OCI-LY7 (cell line): ENCODE measurements at regions not wholly inside any gene's neighbourhood (a gene's known extent, or its start where the extent isn't known, plus 50 kb on each side); places are given as distances from the start of the nearest gene placed in this dataset.

Source experiments
- BruUV-seq: library from RNA; stranded (reverse); fragments of 400-500 nt; replicated peaks from 2 replicates; lab custom pipeline; 2021; lab: Mats Ljungman, UMichigan
- CTCF ChIA-PET: fragments of 300-600 bp; sonication (Branson Sonifier 250); formaldehyde crosslinking; loops from one replicate; lab custom pipeline; 2022; ENCODE audit warnings: antibody characterized with exemption; ENCODE audit not compliant: unreplicated experiment; lab: Charles Lee
- POLR2A ChIA-PET: fragments of 300-600 bp; sonication (Branson Sonifier 250); formaldehyde crosslinking; loops from one replicate; lab custom pipeline; 2022; ENCODE audit warnings: antibody characterized with exemption; lab: Charles Lee
- DNase-seq: peaks from one replicate; pipeline ENCODE4 v3.0.0-alpha.2; 2015; ENCODE audit warnings: low spot score
- H2AFZ ChIP-seq: fragments of 200-600 bp; sonication (generic), shearing (Covaris generic); 2 replicates; pipeline ENCODE4 v1.6.1; 2014; ENCODE audit warnings: mild to moderate bottlenecking, antibody characterized with exemption, low read length, moderate library complexity
- H3K27ac ChIP-seq: fragments of 200-600 bp; sonication (generic); 2 replicates; pipeline ENCODE4 v1.5.1; 2014; ENCODE audit warnings: mixed run types, low read depth, mild to moderate bottlenecking, moderate library complexity, low read length, inconsistent platforms; ENCODE audit not compliant: poor library complexity, severe bottlenecking
- H3K36me3 ChIP-seq: fragments of 200-600 bp; sonication (generic); 2 replicates; pipeline ENCODE4 v1.6.1; 2014; ENCODE audit warnings: mild to moderate bottlenecking, antibody characterized with exemption, low read length, moderate library complexity, mixed read lengths; ENCODE audit not compliant: insufficient read depth
- H3K4me1 ChIP-seq: fragments of 200-600 bp; sonication (generic); 2 replicates; pipeline ENCODE4 v1.5.1; 2014; ENCODE audit warnings: mild to moderate bottlenecking, low read length; ENCODE audit not compliant: insufficient read depth, poor library complexity, severe bottlenecking
- H3K4me2 ChIP-seq: fragments of 200-600 bp; sonication (generic); 2 replicates; pipeline ENCODE4 v1.6.1; 2014; ENCODE audit warnings: mild to moderate bottlenecking, low read length
- H3K4me3 ChIP-seq: fragments of 200-600 bp; sonication (generic); 2 replicates; pipeline ENCODE4 v1.5.1; 2014; ENCODE audit warnings: mild to moderate bottlenecking, low read depth, low read length; ENCODE audit not compliant: poor library complexity, severe bottlenecking
- H3K79me2 ChIP-seq: fragments of 200-600 bp; sonication (generic); 2 replicates; pipeline ENCODE4 v1.6.1; 2016; ENCODE audit warnings: low read depth, mild to moderate bottlenecking, low read length, moderate library complexity, mixed read lengths; ENCODE audit not compliant: insufficient read depth
- H3K9me2 ChIP-seq: fragments of 200-600 bp; sonication (generic); 2 replicates; pipeline ENCODE4 v1.6.1; 2016; ENCODE audit warnings: mild to moderate bottlenecking, low read length, mixed read lengths; ENCODE audit not compliant: insufficient read depth
- H3K9me3 ChIP-seq: fragments of 200-600 bp; sonication (generic); 2 replicates; pipeline ENCODE4 v1.6.1; 2014; ENCODE audit warnings: mild to moderate bottlenecking, mixed run types, low read length, mixed read lengths
- H4K20me1 ChIP-seq: fragments of 200-600 bp; sonication (generic); 2 replicates; pipeline ENCODE4 v1.6.1; 2014; ENCODE audit warnings: mild to moderate bottlenecking, antibody characterized with exemption, low read length, moderate library complexity, mixed read lengths; ENCODE audit not compliant: insufficient read depth
- EZH2phosphoT487 ChIP-seq: fragments of 200-600 bp; sonication (generic); IDR thresholded peaks from 2 replicates; pipeline ENCODE4 v1.6.1; 2018; ENCODE audit warnings: low read depth, borderline replicate concordance, mild to moderate bottlenecking, mixed run types, antibody characterized with exemption, low read length, moderate library complexity, mixed read lengths
- intact Hi-C: fragments of 100-400 bp; cut with micrococcal nuclease; formaldehyde crosslinking; loops from one replicate; pipeline ENCODE4 v1.10.0; 2022; ENCODE audit not compliant: unreplicated experiment
- TF ChIP-seq, protein P1 (sequence below): fragments of 200-600 bp; sonication (generic); conservative IDR thresholded peaks from 2 replicates; pipeline ENCODE4 v1.5.1; 2014; ENCODE audit warnings: mild to moderate bottlenecking, antibody characterized with exemption, low read length, moderate library complexity, mixed read lengths

GRCh38 chr16:19938536-19938935 is 53.9 kb upstream of the GPRC5B start:
- ChIA-PET POLR2A (no interaction called here), CTCF (no interaction called here)
- Histone ChIP-seq H4K20me1 (no peaks in the 10 kb centered on the region), H3K9me2 (no peaks in the 10 kb centered on the region), H3K27ac (no peak overlapping the region), H3K4me2 (no peak overlapping the region), H3K4me3 (no peak overlapping the region), H3K4me1 (no peaks in the 10 kb centered on the region), H3K36me3 (no peaks in the 10 kb centered on the region), H3K79me2 (no peaks in the 10 kb centered on the region), H3K9me3 (no peaks in the 10 kb centered on the region), H2AFZ (no peak overlapping the region)
- intact Hi-C loops = no loop called here
- no peak for TF ChIP-seq EZH2phosphoT487
- TF ChIP-seq, protein P1, sequence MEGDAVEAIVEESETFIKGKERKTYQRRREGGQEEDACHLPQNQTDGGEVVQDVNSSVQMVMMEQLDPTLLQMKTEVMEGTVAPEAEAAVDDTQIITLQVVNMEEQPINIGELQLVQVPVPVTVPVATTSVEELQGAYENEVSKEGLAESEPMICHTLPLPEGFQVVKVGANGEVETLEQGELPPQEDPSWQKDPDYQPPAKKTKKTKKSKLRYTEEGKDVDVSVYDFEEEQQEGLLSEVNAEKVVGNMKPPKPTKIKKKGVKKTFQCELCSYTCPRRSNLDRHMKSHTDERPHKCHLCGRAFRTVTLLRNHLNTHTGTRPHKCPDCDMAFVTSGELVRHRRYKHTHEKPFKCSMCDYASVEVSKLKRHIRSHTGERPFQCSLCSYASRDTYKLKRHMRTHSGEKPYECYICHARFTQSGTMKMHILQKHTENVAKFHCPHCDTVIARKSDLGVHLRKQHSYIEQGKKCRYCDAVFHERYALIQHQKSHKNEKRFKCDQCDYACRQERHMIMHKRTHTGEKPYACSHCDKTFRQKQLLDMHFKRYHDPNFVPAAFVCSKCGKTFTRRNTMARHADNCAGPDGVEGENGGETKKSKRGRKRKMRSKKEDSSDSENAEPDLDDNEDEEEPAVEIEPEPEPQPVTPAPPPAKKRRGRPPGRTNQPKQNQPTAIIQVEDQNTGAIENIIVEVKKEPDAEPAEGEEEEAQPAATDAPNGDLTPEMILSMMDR = no peak
- BruUV-seq = no TSS peak
- no peak for DNase-seq

- ChIA-PET POLR2A (no interaction called here), CTCF (no interaction called here)
- H3K4me1 ChIP-seq = no peaks in the 10 kb centered on the region
- no peaks in the 10 kb centered on the region for H3K79me2 ChIP-seq
- intact Hi-C loops = no loop called here
- no peak for DNase-seq
- H3K4me3 ChIP-seq = no peak overlapping the region
- TF ChIP-seq, protein P1 = no peak
- TF ChIP-seq EZH2phosphoT487 = no peak
- H3K27ac ChIP-seq = no peak overlapping the region
- H2AFZ ChIP-seq = no peak overlapping the region
- no peaks in the 10 kb centered on the region for H3K9me2 ChIP-seq
- H4K20me1 ChIP-seq = no peaks in the 10 kb centered on the region
- BruUV-seq = no TSS peak
- no peak overlapping the region for H3K4me2 ChIP-seq
- no peaks in the 10 kb centered on the region for H3K36me3 ChIP-seq
- no peaks in the 10 kb centered on the region for H3K9me3 ChIP-seq
Observed at GRCh38 chr16:19936441-19936840, 51.8 kb upstream of the GPRC5B start.

DNA sequence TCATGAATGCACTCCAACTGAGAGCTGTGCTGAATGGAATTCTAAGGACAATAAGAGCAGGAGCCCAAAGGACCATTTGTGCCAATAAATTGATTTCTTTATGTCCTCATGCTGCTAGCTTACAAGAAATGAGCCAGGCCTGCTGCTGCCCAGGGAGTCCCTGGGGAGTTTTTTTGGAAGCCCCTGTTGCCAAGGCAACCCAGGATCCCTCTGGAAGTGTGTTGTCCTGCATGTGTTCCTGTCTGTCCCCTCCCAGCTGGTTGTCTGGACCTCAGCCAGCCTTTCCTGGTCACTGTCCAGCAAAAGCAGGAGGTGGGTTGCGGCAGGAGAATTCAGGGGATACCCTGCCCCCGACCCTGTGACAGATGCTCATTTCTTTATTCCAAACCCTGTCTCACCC is 51.0 kb upstream of the GPRC5B start:
- ChIA-PET POLR2A (no interaction called here), CTCF (no interaction called here)
- DNase-seq = no peak
- Histone ChIP-seq H3K4me1 (no peaks in the 10 kb centered on the region), H2AFZ (no peak overlapping the region), H3K27ac (no peak overlapping the region), H3K79me2 (no peaks in the 10 kb centered on the region), H3K4me2 (no peak overlapping the region), H3K4me3 (no peak overlapping the region), H3K9me2 (no peaks in the 10 kb centered on the region), H3K9me3 (no peaks in the 10 kb centered on the region), H4K20me1 (no peaks in the 10 kb centered on the region), H3K36me3 (no peaks in the 10 kb centered on the region)
- TF ChIP-seq, protein P1 = no peak
- TF ChIP-seq EZH2phosphoT487 = no peak
- intact Hi-C loops = no loop called here
- no TSS peak for BruUV-seq
